Peyer's patch (tissue), 4 donors: ENCODE measurements at regions not wholly inside any gene's neighbourhood (a gene's known extent, or its start where the extent isn't known, plus 50 kb on each side); places are given as distances from the start of the nearest gene placed in this dataset.

ENCODE experiments used
- POLR2A ChIP-seq, 2 donors: fragments of 450-650 bp; IDR thresholded peaks; one replicate each; pipeline ENCODE4 v1.5.1; 2017; ENCODE audit warnings: antibody characterized with exemption in 2 of 2, mild to moderate bottlenecking in 2 of 2, moderate library complexity in 2 of 2
- TF ChIP-seq, protein P1 (sequence below), 6 experiments: fragments of 450-650 bp in 4 of 6; fragments of 200-600 bp in 2 of 6; sonication (generic) in 1 of 6; IDR thresholded peaks; one replicate each; pipeline ENCODE4 v1.5.1; 2017 to 2019; ENCODE audit warnings: antibody characterized with exemption in 6 of 6, mild to moderate bottlenecking in 3 of 6, moderate library complexity in 1 of 6

DNA sequence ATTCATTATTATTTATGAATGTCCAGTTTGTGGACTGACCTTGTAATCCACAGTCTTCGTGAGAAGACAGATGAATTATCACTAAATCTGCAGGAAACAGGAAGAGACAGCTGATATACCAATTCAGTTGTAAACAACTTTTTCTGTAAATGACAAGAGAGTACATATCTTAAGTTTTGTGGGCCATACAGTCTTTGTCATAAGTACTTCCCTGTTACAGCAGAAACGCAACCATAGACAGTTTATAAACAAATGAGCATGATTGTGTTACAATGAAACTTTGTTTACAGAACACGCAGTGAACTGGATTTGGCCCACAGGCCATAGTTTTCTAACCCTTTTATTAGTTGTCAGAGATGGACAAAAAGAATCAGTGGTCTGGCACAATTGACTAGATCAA is 443.4 kb downstream of the PDGFC start:
- TF ChIP-seq, protein P1, sequence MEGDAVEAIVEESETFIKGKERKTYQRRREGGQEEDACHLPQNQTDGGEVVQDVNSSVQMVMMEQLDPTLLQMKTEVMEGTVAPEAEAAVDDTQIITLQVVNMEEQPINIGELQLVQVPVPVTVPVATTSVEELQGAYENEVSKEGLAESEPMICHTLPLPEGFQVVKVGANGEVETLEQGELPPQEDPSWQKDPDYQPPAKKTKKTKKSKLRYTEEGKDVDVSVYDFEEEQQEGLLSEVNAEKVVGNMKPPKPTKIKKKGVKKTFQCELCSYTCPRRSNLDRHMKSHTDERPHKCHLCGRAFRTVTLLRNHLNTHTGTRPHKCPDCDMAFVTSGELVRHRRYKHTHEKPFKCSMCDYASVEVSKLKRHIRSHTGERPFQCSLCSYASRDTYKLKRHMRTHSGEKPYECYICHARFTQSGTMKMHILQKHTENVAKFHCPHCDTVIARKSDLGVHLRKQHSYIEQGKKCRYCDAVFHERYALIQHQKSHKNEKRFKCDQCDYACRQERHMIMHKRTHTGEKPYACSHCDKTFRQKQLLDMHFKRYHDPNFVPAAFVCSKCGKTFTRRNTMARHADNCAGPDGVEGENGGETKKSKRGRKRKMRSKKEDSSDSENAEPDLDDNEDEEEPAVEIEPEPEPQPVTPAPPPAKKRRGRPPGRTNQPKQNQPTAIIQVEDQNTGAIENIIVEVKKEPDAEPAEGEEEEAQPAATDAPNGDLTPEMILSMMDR (IDR thresholded peaks at IDR 0.05), result no peak
- no peak for TF ChIP-seq POLR2A (IDR thresholded peaks at IDR 0.05)
